Stimulated activated effector memory CD8-positive, alpha-beta T cell treated with anti-CD3 and anti-CD28 coated beads, Interleukin-12 subunit alpha, Interleukin-12 subunit beta, amount 100 ng/mL, for 72 hours (primary cell): ENCODE measurements at regions not wholly inside any gene's neighbourhood (a gene's known extent, or its start where the extent isn't known, plus 50 kb on each side); places are given as distances from the start of the nearest gene placed in this dataset.

Source experiments
- ATAC-seq: fragments of 150-1000 bp; cut with Tn5 transposase; 2 replicates; pipeline ENCODE4 v1.10.0; 2021
- DNase-seq, 2 donors: peaks; one replicate each; pipeline ENCODE4 v3.0.0; 2021 to 2022; ENCODE audit warnings: low spot score in 2 of 2
- H3K27ac Mint-ChIP-seq: one replicate; pipeline ENCODE4 v1.8.0; 2022; ENCODE audit warnings: mild to moderate bottlenecking, mixed read lengths
- H3K36me3 Mint-ChIP-seq: one replicate; pipeline ENCODE4 v1.8.0; 2022; ENCODE audit warnings: mild to moderate bottlenecking, mixed read lengths
- H3K4me1 Mint-ChIP-seq: one replicate; pipeline ENCODE4 v1.8.0; 2022; ENCODE audit warnings: mixed read lengths
- H3K4me3 Mint-ChIP-seq: one replicate; pipeline ENCODE4 v1.8.0; 2022; ENCODE audit warnings: mild to moderate bottlenecking, mixed read lengths
- H3K9me3 Mint-ChIP-seq: one replicate; pipeline ENCODE4 v1.8.0; 2022; ENCODE audit warnings: mixed read lengths

- no peaks in the 10 kb centered on the region for H3K4me1 Mint-ChIP-seq
- no peak for ATAC-seq
- H3K36me3 Mint-ChIP-seq: no peaks in the 10 kb centered on the region
- DNase-seq: no peak
- no peak overlapping the region for H3K4me3 Mint-ChIP-seq
- no peak overlapping the region for H3K27ac Mint-ChIP-seq
- H3K9me3 Mint-ChIP-seq: peaks cover 15% of the 10 kb centered on the region
Observed at GRCh38 chr1:214840356-214840755, 237.4 kb downstream of the CENPF start.

GRCh38 chr1:214842856-214843255, 239.7 kb upstream of the KCNK2 start:
- Mint-ChIP-seq H3K27ac (no peak overlapping the region), H3K9me3 (peaks cover 21% of the 10 kb centered on the region), H3K4me1 (no peaks in the 10 kb centered on the region), H3K4me3 (no peak overlapping the region), H3K36me3 (no peaks in the 10 kb centered on the region)
- ATAC-seq (no peak), DNase-seq (no peak)

GRCh38 chr1:214843281-214843680, 239.3 kb upstream of the KCNK2 start:
- ATAC-seq (no peak), DNase-seq (no peak)
- Mint-ChIP-seq H3K9me3 (peaks cover 19% of the 10 kb centered on the region), H3K4me3 (no peak overlapping the region), H3K27ac (no peak overlapping the region), H3K36me3 (no peaks in the 10 kb centered on the region), H3K4me1 (no peaks in the 10 kb centered on the region)

GRCh38 chr1:214844319-214844718, 238.2 kb upstream of the KCNK2 start:
- Mint-ChIP-seq H3K9me3 (peaks cover 19% of the 10 kb centered on the region), H3K4me1 (no peaks in the 10 kb centered on the region), H3K36me3 (no peaks in the 10 kb centered on the region), H3K27ac (no peak overlapping the region), H3K4me3 (no peak overlapping the region)
- DNase-seq (no peak), ATAC-seq (no peak)

GRCh38 chr1:214846276-214846675, 236.3 kb upstream of the KCNK2 start:
- no peaks in the 10 kb centered on the region for H3K36me3 Mint-ChIP-seq
- H3K9me3 Mint-ChIP-seq: peaks cover 19% of the 10 kb centered on the region
- no peak overlapping the region for H3K27ac Mint-ChIP-seq
- no peak for DNase-seq
- H3K4me3 Mint-ChIP-seq: no peak overlapping the region
- H3K4me1 Mint-ChIP-seq: no peaks in the 10 kb centered on the region
- ATAC-seq: no peak

- Mint-ChIP-seq H3K27ac (no peak overlapping the region), H3K4me3 (no peak overlapping the region), H3K9me3 (peaks cover 21% of the 10 kb centered on the region), H3K36me3 (no peaks in the 10 kb centered on the region), H3K4me1 (no peaks in the 10 kb centered on the region)
- ATAC-seq: no peak
- DNase-seq: no peak
Observed at GRCh38 chr1:214847071-214847810, 235.3 kb upstream of the KCNK2 start.

GRCh38 chr1:214848101-214848500, 234.4 kb upstream of the KCNK2 start:
- H3K9me3 Mint-ChIP-seq: peaks cover 16% of the 10 kb centered on the region
- H3K27ac Mint-ChIP-seq: no peak overlapping the region
- DNase-seq (no peak), ATAC-seq (no peak)
- no peak overlapping the region for H3K4me3 Mint-ChIP-seq
- H3K4me1 Mint-ChIP-seq: no peaks in the 10 kb centered on the region
- H3K36me3 Mint-ChIP-seq: no peaks in the 10 kb centered on the region

- no peak overlapping the region for H3K4me3 Mint-ChIP-seq
- DNase-seq (no peak), ATAC-seq (no peak)
- no peaks in the 10 kb centered on the region for H3K4me1 Mint-ChIP-seq
- peaks cover 8% of the 10 kb centered on the region for H3K9me3 Mint-ChIP-seq
- no peak overlapping the region for H3K27ac Mint-ChIP-seq
- no peaks in the 10 kb centered on the region for H3K36me3 Mint-ChIP-seq
Observed at GRCh38 chr1:214850432-214851050, 232.0 kb upstream of the KCNK2 start.

- no peak for DNase-seq
- ATAC-seq: no peak
- Mint-ChIP-seq H3K4me3 (no peak overlapping the region), H3K9me3 (peaks cover 2% of the 10 kb centered on the region), H3K36me3 (no peaks in the 10 kb centered on the region), H3K27ac (no peak overlapping the region), H3K4me1 (no peaks in the 10 kb centered on the region)
Observed at GRCh38 chr1:214853340-214853739, 229.2 kb upstream of the KCNK2 start.

GRCh38 chr1:214854126-214854875, 228.2 kb upstream of the KCNK2 start:
- Mint-ChIP-seq H3K4me1 (no peaks in the 10 kb centered on the region), H3K4me3 (no peak overlapping the region), H3K36me3 (no peaks in the 10 kb centered on the region), H3K27ac (no peak overlapping the region), H3K9me3 (peaks cover 2% of the 10 kb centered on the region)
- no peak for ATAC-seq
- no peak for DNase-seq

- H3K36me3 Mint-ChIP-seq: no peaks in the 10 kb centered on the region
- no peaks in the 10 kb centered on the region for H3K4me1 Mint-ChIP-seq
- H3K4me3 Mint-ChIP-seq: no peak overlapping the region
- no peak overlapping the region for H3K27ac Mint-ChIP-seq
- ATAC-seq: no peak
- peaks cover 2% of the 10 kb centered on the region for H3K9me3 Mint-ChIP-seq
- DNase-seq: no peak
Observed at GRCh38 chr1:214856843-214857242, 225.7 kb upstream of the KCNK2 start.

- Mint-ChIP-seq H3K36me3 (no peaks in the 10 kb centered on the region), H3K4me3 (no peak overlapping the region), H3K4me1 (no peaks in the 10 kb centered on the region), H3K27ac (no peak overlapping the region), H3K9me3 (peaks cover 5% of the 10 kb centered on the region)
- ATAC-seq (no peak), DNase-seq (no peak)
Observed at GRCh38 chr1:214857716-214858115, 224.8 kb upstream of the KCNK2 start.

- no peaks in the 10 kb centered on the region for H3K4me1 Mint-ChIP-seq
- ATAC-seq: no peak
- no peaks in the 10 kb centered on the region for H3K36me3 Mint-ChIP-seq
- H3K9me3 Mint-ChIP-seq: peaks cover 5% of the 10 kb centered on the region
- DNase-seq: no peak
- no peak overlapping the region for H3K27ac Mint-ChIP-seq
- H3K4me3 Mint-ChIP-seq: no peak overlapping the region
Observed at GRCh38 chr1:214859647-214860046, 222.9 kb upstream of the KCNK2 start.

- Mint-ChIP-seq H3K4me3 (no peak overlapping the region), H3K27ac (no peak overlapping the region), H3K36me3 (no peaks in the 10 kb centered on the region), H3K9me3 (peaks cover 5% of the 10 kb centered on the region), H3K4me1 (no peaks in the 10 kb centered on the region)
- ATAC-seq: no peak
- no peak for DNase-seq
Observed at GRCh38 chr1:214861615-214862014, 220.9 kb upstream of the KCNK2 start.

- ATAC-seq: no peak
- H3K36me3 Mint-ChIP-seq: no peaks in the 10 kb centered on the region
- no peak overlapping the region for H3K4me3 Mint-ChIP-seq
- DNase-seq: no peak
- no peak overlapping the region for H3K27ac Mint-ChIP-seq
- no peaks in the 10 kb centered on the region for H3K4me1 Mint-ChIP-seq
- peaks cover 5% of the 10 kb centered on the region for H3K9me3 Mint-ChIP-seq
Observed at GRCh38 chr1:214862421-214862820, 220.1 kb upstream of the KCNK2 start.
